ENCODE measurements at regions not wholly inside any gene's neighbourhood (a gene's known extent, or its start where the extent isn't known, plus 50 kb on each side); places are given as distances from the start of the nearest gene placed in this dataset.

DNA sequence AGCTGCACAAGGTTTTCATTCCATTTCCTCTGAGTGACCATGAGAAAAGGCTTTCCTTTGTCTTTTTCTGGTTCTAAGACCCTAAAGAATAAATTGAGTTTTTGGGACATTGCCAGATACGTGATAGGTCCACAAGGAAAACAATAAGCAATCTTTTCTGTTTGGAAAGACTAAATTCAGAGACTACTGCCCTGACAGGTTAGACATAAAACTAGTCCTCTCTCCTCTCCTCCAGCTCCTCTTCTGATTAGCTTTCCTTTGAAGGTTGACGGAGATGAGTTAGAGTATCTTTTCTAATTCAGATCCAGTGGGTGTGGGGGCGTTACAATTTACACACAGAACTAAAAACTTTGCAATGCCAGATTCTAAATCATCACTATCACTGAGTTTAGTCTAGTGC, 57.8 kb upstream of the C1orf53 start:
- no peaks in the 10 kb centered on the region for H3K79me2 ChIP-seq (ENCODE audit: control insufficient read depth, insufficient read depth, low read length)
- no peak overlapping the region for H2AFZ ChIP-seq (ENCODE audit: control insufficient read depth, low read length)
- DNase-seq (ENCODE audit: low read depth, low spot score) (no peak), FAIRE-seq (no peak)
- no peaks in the 10 kb centered on the region for H3K4me1 ChIP-seq (ENCODE audit: control insufficient read depth, extremely low read depth, insufficient read depth, low read length)
- no peaks in the 10 kb centered on the region for H4K20me1 ChIP-seq (ENCODE audit: control insufficient read depth, extremely low read depth, insufficient read depth, low read length)
- H3K4me2 ChIP-seq (ENCODE audit: control insufficient read depth, extremely low read depth, insufficient read depth, low read depth, low read length): no peak overlapping the region
- no peaks in the 10 kb centered on the region for H3K36me3 ChIP-seq (ENCODE audit: control insufficient read depth in 2 of 2, extremely low read depth in 1 of 2, insufficient read depth in 2 of 2, low read length in 2 of 2)
- no peak for TF ChIP-seq EZH2 (IDR thresholded peaks at IDR 0.05; ENCODE audit: low read length)
- TF ChIP-seq, protein P1, sequence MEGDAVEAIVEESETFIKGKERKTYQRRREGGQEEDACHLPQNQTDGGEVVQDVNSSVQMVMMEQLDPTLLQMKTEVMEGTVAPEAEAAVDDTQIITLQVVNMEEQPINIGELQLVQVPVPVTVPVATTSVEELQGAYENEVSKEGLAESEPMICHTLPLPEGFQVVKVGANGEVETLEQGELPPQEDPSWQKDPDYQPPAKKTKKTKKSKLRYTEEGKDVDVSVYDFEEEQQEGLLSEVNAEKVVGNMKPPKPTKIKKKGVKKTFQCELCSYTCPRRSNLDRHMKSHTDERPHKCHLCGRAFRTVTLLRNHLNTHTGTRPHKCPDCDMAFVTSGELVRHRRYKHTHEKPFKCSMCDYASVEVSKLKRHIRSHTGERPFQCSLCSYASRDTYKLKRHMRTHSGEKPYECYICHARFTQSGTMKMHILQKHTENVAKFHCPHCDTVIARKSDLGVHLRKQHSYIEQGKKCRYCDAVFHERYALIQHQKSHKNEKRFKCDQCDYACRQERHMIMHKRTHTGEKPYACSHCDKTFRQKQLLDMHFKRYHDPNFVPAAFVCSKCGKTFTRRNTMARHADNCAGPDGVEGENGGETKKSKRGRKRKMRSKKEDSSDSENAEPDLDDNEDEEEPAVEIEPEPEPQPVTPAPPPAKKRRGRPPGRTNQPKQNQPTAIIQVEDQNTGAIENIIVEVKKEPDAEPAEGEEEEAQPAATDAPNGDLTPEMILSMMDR (optimal IDR thresholded peaks at IDR 0.05 in 1 of 3, IDR thresholded peaks at IDR 0.05 in 1 of 3, conservative IDR thresholded peaks at IDR 0.05 in 1 of 3; ENCODE audit: extremely low read depth in 1 of 3, insufficient read depth in 2 of 3, low read length in 3 of 3): no peak
- H3K9me1 ChIP-seq (ENCODE audit: control insufficient read depth, extremely low read depth, insufficient read depth, low read length): no peaks in the 10 kb centered on the region
- H3K27ac ChIP-seq (ENCODE audit: control insufficient read depth, insufficient read depth, low read length): no peak overlapping the region
- H3K27me3 ChIP-seq (ENCODE audit: control insufficient read depth, extremely low read depth, insufficient read depth, low read length): no peaks in the 10 kb centered on the region
- H3K9ac ChIP-seq (ENCODE audit: control insufficient read depth, extremely low read depth, insufficient read depth, low read length): no peak overlapping the region
- no peak overlapping the region for H3K4me3 ChIP-seq (ENCODE audit: control insufficient read depth in 2 of 3, extremely low read depth in 1 of 3, insufficient read depth in 2 of 3, low read depth in 1 of 3, low read length in 3 of 3)
- H3K9me3 ChIP-seq (ENCODE audit: control insufficient read depth, low read depth, low read length): no peaks in the 10 kb centered on the region
- dilution Hi-C loops (cut with MboI; ENCODE audit: extremely low pct_ligation_motif_present, low sequenced_read_pairs): no loop called here

DNA sequence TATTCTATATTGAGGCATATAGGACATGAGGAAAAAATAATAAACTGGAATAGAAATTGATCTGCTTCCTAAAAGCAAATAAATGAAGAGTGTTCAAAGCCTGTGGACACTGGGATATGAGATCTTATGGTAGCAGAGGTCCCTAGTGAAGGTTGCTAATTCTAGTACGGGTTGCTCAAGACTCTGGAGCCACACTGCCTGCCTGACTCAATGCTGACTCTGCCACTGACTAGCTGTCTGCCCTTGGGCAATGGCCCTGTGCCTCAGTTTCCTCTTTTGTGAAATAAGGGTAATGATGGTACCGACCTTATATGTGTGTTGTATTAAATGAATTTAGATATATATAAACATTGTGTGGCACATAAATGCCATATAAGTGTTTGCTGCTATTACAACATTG, 59.0 kb upstream of the C1orf53 start:
- DNase-seq (ENCODE audit: low read depth, low spot score): no peak
- peaks cover 7% of the 10 kb centered on the region for H3K4me1 ChIP-seq (ENCODE audit: control insufficient read depth, extremely low read depth, insufficient read depth, low read length)
- H3K4me3 ChIP-seq (ENCODE audit: control insufficient read depth in 2 of 3, extremely low read depth in 1 of 3, insufficient read depth in 2 of 3, low read depth in 1 of 3, low read length in 3 of 3): no peak overlapping the region
- no peaks in the 10 kb centered on the region for H3K27me3 ChIP-seq (ENCODE audit: control insufficient read depth, extremely low read depth, insufficient read depth, low read length)
- no peak for TF ChIP-seq EZH2 (IDR thresholded peaks at IDR 0.05; ENCODE audit: low read length)
- TF ChIP-seq, protein P1 (optimal IDR thresholded peaks at IDR 0.05 in 1 of 3, IDR thresholded peaks at IDR 0.05 in 1 of 3, conservative IDR thresholded peaks at IDR 0.05 in 1 of 3; ENCODE audit: extremely low read depth in 1 of 3, insufficient read depth in 2 of 3, low read length in 3 of 3): no peak
- no peak overlapping the region for H2AFZ ChIP-seq (ENCODE audit: control insufficient read depth, low read length)
- no peak overlapping the region for H3K4me2 ChIP-seq (ENCODE audit: control insufficient read depth, extremely low read depth, insufficient read depth, low read depth, low read length)
- H3K9ac ChIP-seq (ENCODE audit: control insufficient read depth, extremely low read depth, insufficient read depth, low read length): no peak overlapping the region
- H3K27ac ChIP-seq (ENCODE audit: control insufficient read depth, insufficient read depth, low read length): no peak overlapping the region
- dilution Hi-C loops (cut with MboI; ENCODE audit: extremely low pct_ligation_motif_present, low sequenced_read_pairs): no loop called here
- no peaks in the 10 kb centered on the region for H3K79me2 ChIP-seq (ENCODE audit: control insufficient read depth, insufficient read depth, low read length)
- no peaks in the 10 kb centered on the region for H3K9me1 ChIP-seq (ENCODE audit: control insufficient read depth, extremely low read depth, insufficient read depth, low read length)
- H3K36me3 ChIP-seq (ENCODE audit: control insufficient read depth in 2 of 2, extremely low read depth in 1 of 2, insufficient read depth in 2 of 2, low read length in 2 of 2): no peaks in the 10 kb centered on the region
- no peak for FAIRE-seq
- no peaks in the 10 kb centered on the region for H4K20me1 ChIP-seq (ENCODE audit: control insufficient read depth, extremely low read depth, insufficient read depth, low read length)
- no peaks in the 10 kb centered on the region for H3K9me3 ChIP-seq (ENCODE audit: control insufficient read depth, low read depth, low read length)
